ENCODE measurements at regions not wholly inside any gene's neighbourhood (a gene's known extent, or its start where the extent isn't known, plus 50 kb on each side); places are given as distances from the start of the nearest gene placed in this dataset.

DNA sequence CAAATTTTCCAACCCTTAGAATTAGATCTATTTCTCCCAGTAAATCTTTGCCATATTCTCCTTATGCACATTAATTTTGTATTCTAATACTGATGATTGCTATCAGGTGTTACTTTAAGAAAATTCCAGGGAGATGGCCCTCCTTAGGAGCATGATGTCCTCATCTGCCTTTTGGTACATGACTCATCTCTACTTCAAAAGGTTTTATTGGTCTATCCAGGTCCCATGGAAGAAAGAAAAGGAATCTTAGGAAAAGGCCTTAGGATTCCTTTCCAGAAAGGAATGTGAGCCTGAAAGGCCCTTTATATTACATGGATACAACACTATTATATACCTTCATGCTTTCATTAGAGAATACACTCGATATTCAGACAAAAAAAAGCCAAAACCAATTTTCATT lies 968.2 kb downstream of the STIM2 start:
- TF ChIP-seq GATA1 (IDR thresholded peaks at IDR 0.05; ENCODE audit: low read depth, low read length) (no peak), POLR2A (IDR thresholded peaks at IDR 0.05; ENCODE audit: low read length) (no peak)
- DNase-seq: no peak

DNA sequence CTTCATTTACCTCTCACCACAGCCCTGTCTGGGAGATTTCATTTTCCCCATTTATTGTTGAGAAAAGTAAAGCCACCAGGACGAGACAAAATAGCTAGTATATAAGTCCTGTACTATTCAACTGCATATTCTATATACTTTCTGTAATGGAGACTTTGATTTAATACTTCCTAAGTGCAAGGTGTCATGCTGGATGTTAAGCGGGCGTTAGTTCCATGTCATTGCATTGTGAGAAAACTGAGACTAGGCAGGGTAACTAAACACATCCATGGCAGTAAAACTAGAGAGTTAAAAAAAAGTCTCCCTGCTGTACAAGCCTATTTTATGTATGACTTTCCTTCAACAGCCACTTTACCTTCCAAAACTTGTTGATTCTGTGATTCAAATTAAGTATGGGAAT lies 969.6 kb downstream of the STIM2 start:
- no peak for DNase-seq
- no peak for TF ChIP-seq POLR2A (IDR thresholded peaks at IDR 0.05; ENCODE audit: low read length)
- no peak for TF ChIP-seq GATA1 (IDR thresholded peaks at IDR 0.05; ENCODE audit: low read depth, low read length)

DNA sequence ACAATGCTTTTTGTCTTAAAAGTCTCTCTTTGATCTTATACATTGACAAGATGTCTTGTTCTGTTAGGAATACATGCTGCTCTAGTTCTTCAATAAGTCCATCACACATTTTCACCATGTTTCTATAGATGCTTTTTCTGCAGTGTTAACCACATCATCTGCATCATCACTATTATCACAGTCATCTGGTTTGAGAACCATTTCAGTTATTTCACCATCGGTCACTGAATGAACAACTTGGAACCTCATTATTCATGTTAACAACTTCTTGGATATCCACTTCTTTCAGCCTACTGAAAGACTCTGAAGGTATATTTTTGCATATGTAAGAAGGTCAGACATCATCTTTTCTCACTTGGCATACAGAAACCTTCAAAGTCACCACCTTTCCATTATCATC lies 975.2 kb downstream of the STIM2 start:
- DNase-seq: no peak

DNA sequence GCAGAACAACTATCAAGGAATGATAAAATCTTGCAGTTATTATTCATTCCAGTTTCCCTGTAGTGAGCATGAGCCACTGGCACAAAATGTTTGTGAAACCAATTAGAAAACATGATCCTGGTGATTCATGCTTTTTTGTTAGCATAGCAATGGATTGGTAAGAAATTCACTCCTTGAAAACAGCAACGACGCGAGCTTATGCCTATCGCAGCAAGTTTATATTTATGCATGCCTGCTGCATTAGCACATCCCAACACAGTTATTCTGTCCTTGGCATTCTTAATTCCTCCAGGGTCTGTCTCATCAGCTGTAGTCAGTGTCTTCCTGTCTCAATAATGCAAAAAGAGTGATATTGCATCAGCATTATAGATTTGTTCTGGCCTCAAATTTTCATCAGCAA lies 975.9 kb downstream of the STIM2 start:
- TF ChIP-seq GATA1 (IDR thresholded peaks at IDR 0.05; ENCODE audit: low read depth, low read length) (no peak), POLR2A (IDR thresholded peaks at IDR 0.05; ENCODE audit: low read length) (no peak)
- DNase-seq: no peak

More for the DNA sequence above, 975.2 kb downstream of the STIM2 start:
- no peak for TF ChIP-seq POLR2A (IDR thresholded peaks at IDR 0.05; ENCODE audit: low read length)
- TF ChIP-seq GATA1 (IDR thresholded peaks at IDR 0.05; ENCODE audit: low read depth, low read length): no peak

DNA sequence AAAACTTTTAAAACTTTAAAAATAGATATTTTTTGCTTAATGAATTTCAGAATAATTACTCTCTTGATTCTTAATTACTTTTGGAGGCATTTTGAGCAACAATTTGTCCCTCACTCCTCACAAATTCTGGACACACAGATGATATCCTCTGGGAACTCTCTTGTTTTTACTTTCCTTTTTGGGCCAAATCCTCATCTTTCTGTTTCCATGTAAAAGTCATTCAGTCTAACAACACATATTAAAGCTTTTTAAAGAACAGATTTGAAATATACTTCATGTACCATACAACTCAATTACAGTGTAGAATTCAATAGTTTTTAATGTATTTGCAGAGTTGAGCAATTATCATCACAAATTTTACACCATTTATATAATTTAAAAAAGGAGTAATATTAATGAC lies 983.1 kb downstream of the STIM2 start:
- DNase-seq: no peak
- TF ChIP-seq POLR2A (IDR thresholded peaks at IDR 0.05; ENCODE audit: low read length) (no peak), GATA1 (IDR thresholded peaks at IDR 0.05; ENCODE audit: low read depth, low read length) (no peak)

DNA sequence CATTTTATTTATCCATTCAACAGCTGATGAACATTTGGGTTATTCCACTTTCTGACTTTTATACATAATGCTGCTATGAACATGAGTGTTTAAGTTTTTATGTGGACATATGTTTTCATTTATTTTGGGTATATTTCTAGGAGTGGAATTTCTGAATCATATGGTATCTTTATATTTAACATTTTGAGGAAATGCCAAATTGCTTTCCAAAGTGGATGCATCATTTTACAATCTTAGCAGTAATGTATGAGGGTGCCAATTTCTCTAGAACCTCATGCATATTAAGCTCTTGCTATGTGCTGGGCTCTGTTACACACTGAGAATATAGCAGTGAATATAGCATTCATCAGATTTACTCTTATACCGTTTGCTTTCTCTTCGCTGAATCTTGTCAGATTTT lies 983.7 kb downstream of the STIM2 start:
- no peak for DNase-seq
- TF ChIP-seq POLR2A (IDR thresholded peaks at IDR 0.05; ENCODE audit: low read length) (no peak), GATA1 (IDR thresholded peaks at IDR 0.05; ENCODE audit: low read depth, low read length) (no peak)

DNA sequence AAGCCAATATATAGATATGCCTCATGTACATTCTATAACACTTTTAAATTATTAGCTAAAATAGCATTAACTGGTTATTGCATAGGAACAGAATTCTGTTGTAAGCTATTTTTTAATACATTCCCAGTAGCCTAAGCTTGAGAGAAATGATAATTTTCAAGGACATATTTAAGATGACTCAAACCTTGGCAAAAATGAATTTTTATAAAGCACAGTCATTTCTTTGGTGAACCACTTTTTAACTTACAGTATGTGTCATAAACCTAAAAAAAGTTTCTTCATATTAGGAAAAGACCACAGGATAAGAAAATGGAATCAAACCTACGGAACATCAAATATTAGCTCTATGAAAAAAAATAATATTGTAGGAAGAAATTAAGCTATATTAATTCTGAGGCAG lies 986.3 kb downstream of the STIM2 start:
- TF ChIP-seq POLR2A (IDR thresholded peaks at IDR 0.05; ENCODE audit: low read length): no peak
- no peak for TF ChIP-seq GATA1 (IDR thresholded peaks at IDR 0.05; ENCODE audit: low read depth, low read length)
- no peak for DNase-seq

DNA sequence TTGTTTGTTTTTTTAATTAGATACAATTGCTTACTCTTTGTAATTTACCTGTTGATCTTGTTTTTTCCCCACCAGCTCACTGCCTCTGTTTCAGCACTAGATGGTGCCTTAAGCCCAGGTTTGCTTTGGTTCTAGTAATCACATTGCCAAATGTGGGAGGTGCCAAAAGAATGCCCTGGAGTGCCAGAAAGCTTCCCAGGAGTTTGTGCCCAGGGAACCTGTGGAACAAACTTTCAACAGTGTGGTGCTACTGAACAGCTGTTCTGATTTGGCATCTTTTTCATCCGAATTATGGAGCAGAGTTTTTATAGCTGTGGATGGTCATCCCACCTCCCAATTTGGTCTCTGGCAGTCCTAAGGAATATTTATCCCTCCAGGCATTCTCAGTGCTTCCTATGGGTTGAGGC lies 1000.7 kb downstream of the STIM2 start:
- no peak for TF ChIP-seq GATA1 (IDR thresholded peaks at IDR 0.05; ENCODE audit: low read depth, low read length)
- DNase-seq: no peak

DNA sequence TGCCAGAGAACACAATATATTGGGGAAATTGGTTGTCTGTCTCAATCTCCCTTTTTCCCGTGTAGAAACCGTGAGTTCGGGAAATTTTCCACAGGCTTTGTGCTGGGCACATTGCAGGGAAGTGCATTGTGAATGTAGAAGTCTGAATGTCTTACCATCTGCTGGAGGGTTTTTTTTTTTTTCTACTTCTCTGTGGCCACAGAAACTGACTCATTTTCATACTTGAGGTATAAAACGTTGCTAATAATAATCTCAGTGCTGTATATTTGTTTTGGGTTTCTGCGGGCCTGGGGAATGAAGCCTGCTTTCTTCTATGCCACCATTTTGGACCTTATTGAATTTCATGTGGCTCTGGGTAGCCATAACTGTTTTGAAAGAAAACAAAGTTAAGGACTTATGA lies 1001.2 kb downstream of the STIM2 start:
- no peak for DNase-seq
- no peak for TF ChIP-seq GATA1 (IDR thresholded peaks at IDR 0.05; ENCODE audit: low read depth, low read length)

DNA sequence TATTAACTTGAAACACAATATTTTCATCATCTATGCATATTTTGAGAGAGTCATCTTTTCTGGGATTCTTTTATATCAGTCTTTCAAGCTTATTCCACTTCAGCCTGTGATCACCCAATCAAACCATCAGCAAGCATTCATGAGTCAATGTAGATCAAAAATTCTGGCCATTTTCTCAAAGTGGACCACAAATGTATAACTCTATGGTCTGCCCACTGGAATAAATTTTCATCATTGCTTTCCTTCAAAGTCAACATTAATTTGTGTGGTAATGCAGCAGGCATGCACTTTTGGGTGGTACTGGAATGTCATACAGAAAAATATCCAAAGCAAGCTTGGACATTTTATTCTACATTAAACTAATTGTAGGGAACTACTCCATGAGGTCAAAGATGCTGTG lies 1013.0 kb downstream of the STIM2 start:
- DNase-seq: no peak
- TF ChIP-seq POLR2A (IDR thresholded peaks at IDR 0.05; ENCODE audit: low read length) (no peak), GATA1 (IDR thresholded peaks at IDR 0.05; ENCODE audit: low read depth, low read length) (no peak)

DNA sequence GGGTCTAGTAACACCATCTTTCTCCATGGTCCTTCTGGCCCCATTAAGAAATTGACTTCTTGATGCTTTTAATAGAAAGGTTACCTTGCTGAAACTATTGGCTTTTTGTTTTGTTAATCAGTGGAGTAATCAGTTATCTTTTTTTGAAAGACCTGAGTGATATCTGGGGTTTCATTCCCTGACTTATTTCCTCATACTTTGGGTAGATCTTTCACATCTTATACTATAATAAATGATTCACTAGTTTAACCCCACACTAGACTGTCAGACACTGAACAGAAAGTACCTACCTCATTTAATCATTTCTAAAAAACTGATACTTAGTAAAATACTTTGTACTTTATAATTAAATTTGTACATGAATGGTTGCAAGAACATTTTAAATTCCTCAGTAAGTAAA lies 1021.1 kb downstream of the STIM2 start:
- DNase-seq: no peak
- TF ChIP-seq GATA1 (IDR thresholded peaks at IDR 0.05; ENCODE audit: low read depth, low read length) (no peak), POLR2A (IDR thresholded peaks at IDR 0.05; ENCODE audit: low read length) (no peak)

DNA sequence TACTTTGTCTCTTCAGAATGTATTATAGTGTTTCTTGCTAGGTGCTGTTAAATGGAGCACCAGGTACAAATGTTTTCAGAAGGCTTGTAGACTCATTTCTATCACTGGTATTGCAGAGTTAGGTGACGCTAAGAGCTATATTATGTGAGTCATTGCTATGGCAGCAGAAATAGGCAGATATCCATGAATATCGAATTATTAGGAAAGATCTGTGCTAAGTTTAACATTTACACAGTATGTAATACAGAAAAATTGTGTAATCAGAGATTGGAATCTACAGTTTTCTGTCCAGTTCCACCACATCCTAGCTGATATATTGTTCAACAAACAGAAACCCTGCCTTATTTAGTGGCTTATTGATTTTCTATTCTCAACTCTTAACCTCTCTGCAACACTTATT lies 1025.5 kb downstream of the STIM2 start:
- DNase-seq: no peak
- TF ChIP-seq POLR2A (IDR thresholded peaks at IDR 0.05; ENCODE audit: low read length) (no peak), GATA1 (IDR thresholded peaks at IDR 0.05; ENCODE audit: low read depth, low read length) (no peak)

DNA sequence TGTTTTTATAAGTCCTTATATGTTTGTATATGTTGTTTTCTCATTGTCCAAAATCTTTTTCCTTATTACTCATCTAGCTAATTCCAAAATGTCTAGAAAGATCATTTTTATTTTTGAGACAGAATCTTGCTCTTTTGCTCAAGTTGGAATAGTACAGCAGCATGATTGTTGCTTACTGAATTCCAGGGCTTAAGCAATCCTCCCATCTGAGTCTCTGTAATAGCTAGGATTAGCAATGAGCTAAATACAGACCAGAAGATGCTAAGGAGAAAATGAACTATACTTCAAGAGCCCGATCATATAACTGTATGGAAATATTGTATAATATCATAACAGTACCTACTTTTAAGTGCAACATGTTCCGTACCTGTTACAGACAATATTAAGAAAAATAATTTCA lies 1027.0 kb downstream of the STIM2 start:
- TF ChIP-seq GATA1 (IDR thresholded peaks at IDR 0.05; ENCODE audit: low read depth, low read length): no peak
- TF ChIP-seq POLR2A (IDR thresholded peaks at IDR 0.05; ENCODE audit: low read length): no peak
- no peak for DNase-seq

DNA sequence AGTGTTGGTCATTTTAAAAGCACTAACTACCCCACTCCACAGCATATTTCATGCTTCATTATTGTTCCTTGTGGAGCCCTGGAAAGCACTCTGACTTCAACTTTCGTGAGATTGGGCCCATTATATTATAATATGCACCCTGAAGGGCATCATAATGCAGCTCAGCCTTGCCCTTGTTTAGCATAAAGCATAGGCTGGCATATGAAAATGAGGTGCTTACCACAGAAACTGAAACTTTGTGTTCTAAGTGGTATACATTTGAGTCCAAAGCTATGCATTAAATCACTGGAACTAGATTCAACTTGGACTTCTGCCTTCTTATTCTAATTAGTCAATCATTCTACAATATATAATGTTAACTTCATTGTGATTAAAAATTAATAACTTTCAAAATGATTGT lies 1027.9 kb downstream of the STIM2 start:
- TF ChIP-seq POLR2A (IDR thresholded peaks at IDR 0.05; ENCODE audit: low read length) (no peak), GATA1 (IDR thresholded peaks at IDR 0.05; ENCODE audit: low read depth, low read length) (no peak)
- no peak for DNase-seq

DNA sequence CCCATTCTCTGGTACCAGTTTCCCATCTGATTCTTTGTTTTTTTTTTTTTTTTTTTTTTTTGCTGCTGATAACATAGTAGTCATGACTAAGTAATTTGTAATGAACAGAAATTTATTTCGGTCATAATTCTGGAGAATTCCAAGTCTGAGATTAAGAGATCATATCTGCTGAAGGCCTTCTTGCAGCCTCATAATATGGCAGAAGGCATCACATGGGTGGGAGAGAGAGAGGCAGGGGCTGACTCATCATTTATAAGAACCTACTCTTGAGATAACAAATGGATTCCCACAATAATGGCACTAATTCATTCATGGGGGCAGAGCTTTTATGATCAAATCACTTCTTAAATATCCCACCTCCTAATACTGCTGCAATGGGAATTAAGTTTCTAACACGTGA lies 1034.3 kb downstream of the STIM2 start:
- no peak for TF ChIP-seq GATA1 (IDR thresholded peaks at IDR 0.05; ENCODE audit: low read depth, low read length)
- DNase-seq: no peak

DNA sequence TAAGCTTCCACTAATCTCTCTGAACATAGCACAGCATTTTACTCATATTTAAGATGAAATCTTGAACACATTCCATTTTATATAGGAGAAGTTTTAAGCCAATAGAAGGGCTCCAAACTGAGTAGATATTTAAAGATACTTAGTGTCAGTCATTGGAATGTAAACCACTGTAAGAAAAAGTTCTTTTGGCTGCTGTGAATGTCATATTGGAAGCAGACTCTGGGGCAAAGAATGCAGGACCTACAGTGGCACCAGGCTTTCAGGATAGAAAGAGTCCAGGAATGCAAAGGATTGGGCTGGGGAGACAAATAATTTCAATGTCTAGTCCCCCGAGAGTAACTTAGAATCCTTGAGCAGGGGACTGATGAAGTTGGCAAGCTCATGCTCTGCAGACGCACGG lies 1047.7 kb downstream of the STIM2 start:
- DNase-seq: no peak
- no peak for TF ChIP-seq POLR2A (IDR thresholded peaks at IDR 0.05; ENCODE audit: low read length)
- TF ChIP-seq GATA1 (IDR thresholded peaks at IDR 0.05; ENCODE audit: low read depth, low read length): no peak
